ENCODE measurements at regions not wholly inside any gene's neighbourhood (a gene's known extent, or its start where the extent isn't known, plus 50 kb on each side); places are given as distances from the start of the nearest gene placed in this dataset.

- Histone ChIP-seq H3K4me3 (no peak overlapping the region), H3K4me1 (no peaks in the 10 kb centered on the region), H3K36me3 (no peaks in the 10 kb centered on the region), H3K9me3 (no peaks in the 10 kb centered on the region), H3K27ac (no peak overlapping the region), H3K27me3 (no peaks in the 10 kb centered on the region)
- TF ChIP-seq CTCF (IDR thresholded peaks at IDR 0.05), result no peak
- intact Hi-C loops (cut with DNase I; ENCODE audit: low total_unique reads), result no loop called here
- no peak for DNase-seq
Observed at GRCh38 chr16:86789621-86790051, 211.3 kb downstream of the FOXL1 start.

GRCh38 chr16:86791287-86792035, 213.1 kb downstream of the FOXL1 start:
- intact Hi-C loops (cut with DNase I; ENCODE audit: low total_unique reads), result no loop called here
- TF ChIP-seq CTCF (IDR thresholded peaks at IDR 0.05), result no peak
- no peak overlapping the region for H3K4me3 ChIP-seq
- H3K4me1 ChIP-seq, result no peaks in the 10 kb centered on the region
- no peaks in the 10 kb centered on the region for H3K9me3 ChIP-seq
- no peaks in the 10 kb centered on the region for H3K36me3 ChIP-seq
- H3K27me3 ChIP-seq, result no peaks in the 10 kb centered on the region
- H3K27ac ChIP-seq, result no peak overlapping the region
- no peak for DNase-seq

- Histone ChIP-seq H3K9me3 (no peaks in the 10 kb centered on the region), H3K4me3 (no peak overlapping the region), H3K4me1 (no peaks in the 10 kb centered on the region), H3K27me3 (peaks cover 0 to 6% of the 10 kb centered on the region in 2 donors), H3K27ac (no peak overlapping the region), H3K36me3 (no peaks in the 10 kb centered on the region)
- intact Hi-C loops (cut with DNase I; ENCODE audit: low total_unique reads), result no loop called here
- DNase-seq, result no peak
- no peak for TF ChIP-seq CTCF (IDR thresholded peaks at IDR 0.05)
Observed at GRCh38 chr16:86794216-86794864, 216.0 kb downstream of the FOXL1 start.

- Histone ChIP-seq H3K9me3 (no peaks in the 10 kb centered on the region), H3K4me1 (no peaks in the 10 kb centered on the region), H3K4me3 (no peak overlapping the region), H3K36me3 (no peaks in the 10 kb centered on the region), H3K27me3 (peaks cover 0 to 8% of the 10 kb centered on the region in 2 donors), H3K27ac (no peak overlapping the region)
- TF ChIP-seq CTCF (IDR thresholded peaks at IDR 0.05), result no peak
- intact Hi-C loops (cut with DNase I; ENCODE audit: low total_unique reads), result no loop called here
- DNase-seq, result no peak
Observed at GRCh38 chr16:86797700-86798099, 219.4 kb downstream of the FOXL1 start.

GRCh38 chr16:86798247-86799041, 220.1 kb downstream of the FOXL1 start:
- Histone ChIP-seq H3K4me3 (no peak overlapping the region), H3K4me1 (no peaks in the 10 kb centered on the region), H3K36me3 (no peaks in the 10 kb centered on the region), H3K9me3 (no peaks in the 10 kb centered on the region), H3K27me3 (peaks cover 0 to 8% of the 10 kb centered on the region in 2 donors), H3K27ac (no peak overlapping the region)
- intact Hi-C loops (cut with DNase I; ENCODE audit: low total_unique reads), result no loop called here
- TF ChIP-seq CTCF (IDR thresholded peaks at IDR 0.05), result no peak
- no peak for DNase-seq
